HUES64 (cell line): ENCODE measurements at regions not wholly inside any gene's neighbourhood (a gene's known extent, or its start where the extent isn't known, plus 50 kb on each side); places are given as distances from the start of the nearest gene placed in this dataset.

ENCODE experiments used
- H3K27ac ChIP-seq: 2 replicates; pipeline ENCODE4 v1.7.0; 2013; ENCODE audit warnings: low read depth, low read length, inconsistent platforms
- H3K27me3 ChIP-seq: 2 replicates; pipeline ENCODE4 v1.6.1; 2013; ENCODE audit warnings: mild to moderate bottlenecking, low read length; ENCODE audit not compliant: insufficient read depth
- H3K36me3 ChIP-seq: 2 replicates; pipeline ENCODE4 v1.6.1; 2013; ENCODE audit warnings: mild to moderate bottlenecking, low read length; ENCODE audit not compliant: insufficient read depth
- H3K4me1 ChIP-seq: 2 replicates; pipeline ENCODE4 v1.6.1; 2013; ENCODE audit warnings: mild to moderate bottlenecking, low read length, moderate library complexity; ENCODE audit not compliant: insufficient read depth
- H3K4me3 ChIP-seq: 2 replicates; pipeline ENCODE4 v1.5.1; 2013; ENCODE audit warnings: mild to moderate bottlenecking, low read length, moderate library complexity
- H3K9ac ChIP-seq: 2 replicates; pipeline ENCODE4 v1.6.1; 2013; ENCODE audit warnings: mild to moderate bottlenecking, low read depth, low read length
- H3K9me3 ChIP-seq: 2 replicates; pipeline ENCODE4 v1.6.1; 2013; ENCODE audit warnings: low read depth, low read length; ENCODE audit not compliant: insufficient read depth
- whole genome bisulfite sequencing: fragments of 150-250, 120-280 bp; methylation state at CpG from one replicate; pipeline ENCODE4 v1.1.7; 2013; ENCODE audit warnings: missing lambda C conversion rate; 5-methylcytosine and 5-hydroxymethylcytosine counted together

DNA sequence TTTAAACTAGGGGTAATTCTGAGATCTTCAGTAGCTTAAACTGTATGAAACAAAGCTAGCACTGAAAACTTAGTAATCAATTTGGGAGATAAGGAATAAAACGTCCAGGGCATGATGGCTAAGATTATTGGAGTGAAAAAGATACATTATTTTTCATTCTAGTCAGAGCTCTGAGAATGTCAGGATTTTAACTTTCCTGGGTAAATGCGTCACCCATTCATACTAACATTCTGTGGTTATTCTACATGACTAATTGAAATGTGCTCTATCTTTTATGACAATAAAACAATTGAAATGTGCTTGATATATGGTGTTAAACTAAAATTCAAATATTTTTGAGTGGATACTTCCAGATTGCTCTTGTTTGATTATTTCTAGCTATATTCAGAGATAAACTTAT is 626.0 kb downstream of the EDEM1 start:
- Histone ChIP-seq H3K36me3 (no peaks in the 10 kb centered on the region), H3K4me1 (no peaks in the 10 kb centered on the region), H3K9me3 (no peaks in the 10 kb centered on the region), H3K4me3 (no peak overlapping the region), H3K9ac (no peak overlapping the region), H3K27me3 (no peaks in the 10 kb centered on the region), H3K27ac (no peak overlapping the region)
- 100% methylated on average over 1 of the region's 2 CpGs for WGBS

DNA sequence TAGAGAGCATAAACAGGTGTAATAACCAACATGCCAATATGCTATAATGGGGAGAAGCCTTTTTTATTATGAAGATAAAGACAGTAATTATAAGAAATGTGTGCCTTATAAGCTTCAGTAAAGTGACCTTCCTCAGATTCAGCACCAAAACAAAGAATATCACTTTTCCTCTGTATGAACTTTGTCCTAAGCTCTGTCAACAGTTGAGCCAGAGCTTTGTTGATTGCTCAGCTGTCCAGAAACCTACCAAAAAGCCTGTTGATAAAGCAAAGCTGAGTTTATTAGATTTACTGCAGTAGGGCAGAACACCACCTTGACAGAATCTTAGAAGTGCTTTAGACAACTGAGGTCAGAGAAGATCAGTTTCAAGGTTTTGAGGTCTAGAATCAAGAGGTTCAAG is 635.3 kb downstream of the EDEM1 start:
- Histone ChIP-seq H3K27me3 (no peaks in the 10 kb centered on the region), H3K4me3 (no peak overlapping the region), H3K36me3 (no peaks in the 10 kb centered on the region), H3K4me1 (no peaks in the 10 kb centered on the region), H3K9me3 (no peaks in the 10 kb centered on the region), H3K9ac (no peak overlapping the region), H3K27ac (no peak overlapping the region)

DNA sequence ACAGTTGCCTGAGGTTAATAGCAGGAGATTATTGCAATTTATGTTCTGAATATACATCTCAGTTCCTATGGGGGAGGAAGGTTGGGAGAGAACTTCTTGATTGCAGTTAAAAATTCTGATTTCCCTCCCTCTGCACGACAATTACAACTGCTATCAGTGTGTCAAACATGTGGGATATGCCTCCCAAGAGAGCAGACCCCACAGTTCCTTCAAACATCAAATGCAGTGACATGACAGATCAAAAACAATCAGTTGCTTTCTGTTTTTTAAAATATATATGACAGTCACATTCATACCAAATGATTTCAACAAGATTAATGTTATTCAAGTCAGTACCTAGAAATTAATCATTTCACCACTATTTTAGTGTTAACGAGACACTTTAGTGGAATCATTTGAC is 639.0 kb downstream of the EDEM1 start:
- no peaks in the 10 kb centered on the region for H3K4me1 ChIP-seq
- H3K9me3 ChIP-seq: 0 out of 2 replicates have a peak, but pooled peaks cover 4% of the 10 kb centered on the region
- no peak overlapping the region for H3K4me3 ChIP-seq
- no peaks in the 10 kb centered on the region for H3K27me3 ChIP-seq
- no peak overlapping the region for H3K9ac ChIP-seq
- H3K36me3 ChIP-seq: no peaks in the 10 kb centered on the region
- no peak overlapping the region for H3K27ac ChIP-seq
- 85% methylated on average over 2 of the region's 2 CpGs for WGBS

DNA sequence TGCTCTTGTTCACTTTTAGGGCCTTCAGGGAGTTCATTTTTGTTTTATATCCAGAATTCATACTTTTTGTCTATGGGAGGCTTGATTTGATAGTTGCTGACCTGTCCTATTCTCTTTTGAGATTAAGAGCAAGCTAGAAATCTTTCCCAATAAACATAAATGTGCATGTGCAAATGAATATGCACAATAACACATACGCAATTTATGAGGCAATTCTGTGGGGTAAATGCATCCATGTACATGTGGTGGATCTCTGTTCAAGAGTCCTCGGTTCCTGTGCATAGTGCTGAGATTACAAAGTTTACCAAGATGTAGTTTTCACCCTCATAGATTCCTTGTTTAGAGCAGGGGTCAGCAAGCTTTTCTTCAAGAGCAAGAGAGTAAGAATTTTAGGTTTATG is 640.7 kb downstream of the EDEM1 start:
- 94% methylated on average over 2 of the region's 2 CpGs for WGBS
- 0 out of 2 replicates have a peak, but pooled peaks cover 4% of the 10 kb centered on the region for H3K9me3 ChIP-seq
- H3K4me1 ChIP-seq: no peaks in the 10 kb centered on the region
- no peak overlapping the region for H3K27ac ChIP-seq
- H3K9ac ChIP-seq: no peak overlapping the region
- no peaks in the 10 kb centered on the region for H3K27me3 ChIP-seq
- no peaks in the 10 kb centered on the region for H3K36me3 ChIP-seq
- no peak overlapping the region for H3K4me3 ChIP-seq

DNA sequence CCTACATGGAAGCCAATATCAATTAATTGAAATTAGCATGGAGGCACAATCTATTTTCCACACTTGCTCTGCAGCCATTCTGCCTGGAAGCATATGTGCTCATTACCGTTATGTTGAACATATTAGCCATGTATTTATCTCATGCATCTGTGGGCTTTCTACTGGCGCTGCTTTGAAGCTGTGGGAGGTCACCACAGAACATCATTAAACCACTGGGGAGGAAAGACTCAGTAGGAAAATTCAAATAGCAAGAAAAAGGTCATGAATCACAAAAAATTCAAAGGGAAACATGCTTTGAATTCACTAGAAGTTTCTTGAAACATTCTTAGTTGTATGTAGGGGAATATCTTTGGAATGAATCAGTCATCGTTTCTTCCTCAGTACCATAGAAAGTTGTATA is 652.5 kb downstream of the EDEM1 start:
- H3K27me3 ChIP-seq: no peaks in the 10 kb centered on the region
- H3K9me3 ChIP-seq: no peaks in the 10 kb centered on the region
- no peak overlapping the region for H3K9ac ChIP-seq
- no peaks in the 10 kb centered on the region for H3K4me1 ChIP-seq
- H3K27ac ChIP-seq: no peak overlapping the region
- WGBS: 98% methylated on average over 3 of the region's 3 CpGs
- H3K36me3 ChIP-seq: no peaks in the 10 kb centered on the region
- no peak overlapping the region for H3K4me3 ChIP-seq

DNA sequence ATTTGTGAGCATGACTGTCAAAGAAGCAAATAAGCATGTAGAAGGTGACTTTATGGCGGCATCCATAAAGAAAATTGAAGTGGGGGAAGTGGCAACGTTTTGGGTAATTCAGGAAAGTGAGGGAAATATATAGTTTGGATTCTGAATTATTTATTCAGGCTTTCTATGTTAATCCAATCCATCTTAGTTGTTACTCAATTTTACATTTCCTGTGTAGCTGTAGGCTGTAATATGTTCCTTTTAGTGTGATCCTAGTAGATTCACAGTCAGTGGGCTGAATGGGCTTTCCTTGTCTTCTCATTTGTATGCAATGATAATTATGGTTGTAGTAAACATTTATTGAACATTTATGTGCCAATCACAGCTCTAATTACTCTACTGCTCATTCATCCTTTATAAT is 654.1 kb downstream of the EDEM1 start:
- H3K9ac ChIP-seq: no peak overlapping the region
- H3K36me3 ChIP-seq: no peaks in the 10 kb centered on the region
- H3K4me1 ChIP-seq: no peaks in the 10 kb centered on the region
- H3K9me3 ChIP-seq: no peaks in the 10 kb centered on the region
- no peak overlapping the region for H3K4me3 ChIP-seq
- no peaks in the 10 kb centered on the region for H3K27me3 ChIP-seq
- 87% methylated on average over 2 of the region's 2 CpGs for WGBS
- H3K27ac ChIP-seq: no peak overlapping the region

DNA sequence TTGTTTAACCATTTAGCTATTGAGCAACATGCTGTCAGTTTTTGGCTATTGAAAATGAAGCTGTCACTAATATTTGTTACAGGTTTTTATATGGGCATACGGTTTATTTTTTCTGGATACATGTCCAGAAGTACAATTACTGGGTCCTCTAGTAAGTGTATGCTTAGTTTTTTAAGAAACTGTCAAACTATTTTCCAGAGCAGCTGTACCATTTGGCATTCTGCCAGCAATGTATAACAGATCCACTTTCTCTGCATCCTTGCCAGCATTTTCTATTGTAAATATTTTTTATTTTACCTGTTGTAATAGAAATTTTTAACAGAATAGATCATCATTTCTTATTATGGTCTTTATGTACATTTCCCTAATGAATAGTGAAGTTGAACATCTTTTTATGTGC is 658.8 kb downstream of the EDEM1 start:
- Histone ChIP-seq H3K36me3 (no peaks in the 10 kb centered on the region), H3K9me3 (no peaks in the 10 kb centered on the region), H3K4me1 (no peaks in the 10 kb centered on the region), H3K27me3 (no peaks in the 10 kb centered on the region), H3K9ac (no peak overlapping the region), H3K4me3 (no peak overlapping the region), H3K27ac (no peak overlapping the region)
- 89% methylated on average over 1 of the region's 1 CpG for WGBS

DNA sequence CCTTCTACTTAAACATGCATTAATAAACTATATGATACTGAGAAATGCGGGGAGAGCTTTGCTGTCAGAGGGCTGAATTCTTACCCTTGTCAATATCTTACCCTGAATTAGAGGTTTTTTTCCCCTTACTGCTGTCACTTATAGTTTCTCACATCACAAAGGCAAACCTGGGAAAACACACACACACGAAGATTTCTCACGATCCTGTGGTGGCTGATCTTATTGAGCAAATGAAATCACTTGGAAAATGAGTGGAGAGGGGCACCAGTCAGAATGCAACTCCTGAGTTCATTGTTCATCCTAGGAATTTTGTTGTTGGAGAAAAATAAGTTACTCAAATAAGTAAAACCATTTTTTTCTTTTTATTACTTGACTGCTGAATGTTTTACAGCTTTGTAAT is 673.6 kb downstream of the EDEM1 start:
- Histone ChIP-seq H3K9me3 (no peaks in the 10 kb centered on the region), H3K4me1 (no peaks in the 10 kb centered on the region), H3K27ac (no peak overlapping the region), H3K4me3 (no peak overlapping the region), H3K36me3 (no peaks in the 10 kb centered on the region), H3K9ac (no peak overlapping the region), H3K27me3 (no peaks in the 10 kb centered on the region)
- WGBS: 100% methylated on average over 2 of the region's 3 CpGs

DNA sequence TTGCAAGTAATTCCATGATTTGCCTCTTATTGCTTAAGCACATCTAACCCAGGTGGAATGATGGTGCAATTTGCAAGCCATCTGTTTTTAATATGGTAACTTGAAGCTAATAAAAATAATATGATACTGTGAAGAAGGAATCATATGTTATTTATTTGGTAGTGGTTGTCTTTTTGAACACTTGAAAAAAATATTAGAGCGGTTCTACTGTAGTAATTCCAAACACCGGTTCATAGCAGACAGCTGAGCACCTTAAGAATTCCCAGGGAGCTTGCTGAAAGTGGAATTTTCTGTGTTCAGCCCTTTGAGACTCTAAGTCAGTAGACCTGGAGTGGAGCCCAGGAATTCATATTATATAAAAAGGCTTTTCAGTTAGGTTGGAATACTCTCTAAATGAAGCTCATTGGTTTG is 687.4 kb downstream of the EDEM1 start:
- Histone ChIP-seq H3K4me3 (no peak overlapping the region), H3K27me3 (no peaks in the 10 kb centered on the region), H3K36me3 (no peaks in the 10 kb centered on the region), H3K4me1 (no peaks in the 10 kb centered on the region), H3K9ac (no peak overlapping the region), H3K9me3 (no peaks in the 10 kb centered on the region), H3K27ac (no peak overlapping the region)
- 95% methylated on average over 2 of the region's 2 CpGs for WGBS

DNA sequence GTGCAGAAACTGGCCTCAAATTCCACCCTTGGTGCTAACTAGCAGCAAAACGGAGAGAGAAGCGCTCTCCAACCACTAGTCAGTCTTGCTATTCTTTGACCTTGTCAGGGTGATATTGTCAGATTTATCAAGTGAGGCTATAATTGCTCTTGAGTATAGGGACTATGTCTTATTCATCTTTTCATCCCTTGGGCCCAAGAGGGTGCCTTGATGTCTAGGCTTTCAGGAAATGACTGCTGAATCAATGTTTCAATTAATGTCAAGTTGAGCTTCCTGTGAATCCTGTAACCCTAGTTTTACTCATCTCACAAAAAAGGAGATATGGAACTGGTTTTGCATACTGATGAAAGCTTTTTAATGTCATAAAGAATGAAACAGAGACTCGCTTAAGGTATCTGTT is 701.3 kb downstream of the EDEM1 start:
- H3K4me3 ChIP-seq: no peak overlapping the region
- H3K27me3 ChIP-seq: no peaks in the 10 kb centered on the region
- no peaks in the 10 kb centered on the region for H3K4me1 ChIP-seq
- H3K9ac ChIP-seq: no peak overlapping the region
- no peaks in the 10 kb centered on the region for H3K36me3 ChIP-seq
- no peak overlapping the region for H3K27ac ChIP-seq
- WGBS: 89% methylated on average over 3 of the region's 3 CpGs
- H3K9me3 ChIP-seq: no peaks in the 10 kb centered on the region

DNA sequence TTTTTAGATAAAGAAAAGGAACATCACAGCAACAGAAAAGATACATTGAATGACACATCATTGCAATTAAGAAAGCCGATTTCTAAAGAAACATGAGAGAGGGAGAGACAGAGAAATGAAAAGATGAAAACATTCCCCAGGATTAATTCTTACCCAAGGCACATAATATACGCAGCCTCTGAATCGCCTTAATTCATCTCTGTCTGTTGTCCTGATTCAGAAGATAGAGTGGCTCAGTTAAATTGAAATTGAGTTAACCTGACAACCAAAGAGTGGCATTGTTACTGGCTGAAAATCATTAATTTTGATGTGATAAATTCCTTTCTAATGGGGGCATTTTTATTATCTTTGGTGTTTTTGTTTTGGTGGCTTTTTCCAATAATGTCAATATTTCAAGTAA is 701.9 kb downstream of the EDEM1 start:
- WGBS: 92% methylated on average over 2 of the region's 3 CpGs
- no peak overlapping the region for H3K4me3 ChIP-seq

DNA sequence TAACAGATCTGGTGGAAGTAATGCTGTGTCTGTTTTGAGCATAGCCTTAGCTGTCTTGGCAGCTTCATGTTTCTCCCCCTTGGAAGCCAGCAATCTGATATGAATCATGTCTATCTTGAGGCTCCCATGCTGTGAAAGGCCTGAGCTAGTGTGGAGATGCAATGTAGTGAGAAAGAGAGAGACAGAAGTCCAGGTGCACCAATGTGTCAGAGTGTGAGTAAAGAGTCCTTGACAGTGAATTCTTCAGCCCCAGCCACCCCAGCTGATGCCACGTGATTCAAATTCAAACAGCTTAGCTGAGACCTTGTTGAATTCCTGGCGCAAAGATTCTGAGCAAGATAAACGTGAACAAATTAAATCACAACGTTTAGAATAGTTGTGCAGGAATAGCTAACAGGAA is 704.2 kb downstream of the EDEM1 start:
- no peaks in the 10 kb centered on the region for H3K9me3 ChIP-seq
- no peak overlapping the region for H3K4me3 ChIP-seq
- 86% methylated on average over 4 of the region's 4 CpGs for WGBS
- no peak overlapping the region for H3K9ac ChIP-seq
- H3K27ac ChIP-seq: no peak overlapping the region
- H3K4me1 ChIP-seq: no peaks in the 10 kb centered on the region
- H3K27me3 ChIP-seq: no peaks in the 10 kb centered on the region
- H3K36me3 ChIP-seq: no peaks in the 10 kb centered on the region

More for the DNA sequence above, 701.9 kb downstream of the EDEM1 start:
- Histone ChIP-seq H3K27me3 (no peaks in the 10 kb centered on the region), H3K9me3 (no peaks in the 10 kb centered on the region), H3K27ac (no peak overlapping the region), H3K4me1 (no peaks in the 10 kb centered on the region), H3K9ac (no peak overlapping the region), H3K36me3 (no peaks in the 10 kb centered on the region)
